Mesothelial cell of epicardium (in vitro differentiated cells): ENCODE measurements at regions not wholly inside any gene's neighbourhood (a gene's known extent, or its start where the extent isn't known, plus 50 kb on each side); places are given as distances from the start of the nearest gene placed in this dataset.

Source experiments
- DNase-seq, 2 experiments: peaks; one replicate each; pipeline ENCODE4 v3.0.0; 2021; ENCODE audit warnings: low spot score in 2 of 2; ENCODE audit not compliant: unreplicated experiment in 2 of 2
- H3K27ac Mint-ChIP-seq: 2 replicates; pipeline ENCODE4 v1.8.0; 2021; ENCODE audit warnings: mixed read lengths
- H3K27me3 Mint-ChIP-seq: 2 replicates; pipeline ENCODE4 v1.8.0; 2021; ENCODE audit warnings: low read depth, mixed read lengths
- H3K36me3 Mint-ChIP-seq: 2 replicates; pipeline ENCODE4 v1.8.0; 2021; ENCODE audit warnings: mixed read lengths
- H3K4me1 Mint-ChIP-seq: 2 replicates; pipeline ENCODE4 v1.8.0; 2021; ENCODE audit warnings: mixed read lengths
- H3K4me3 Mint-ChIP-seq: 2 replicates; pipeline ENCODE4 v1.8.0; 2021; ENCODE audit warnings: mild to moderate bottlenecking, moderate library complexity, mixed read lengths
- H3K9me3 Mint-ChIP-seq: 2 replicates; pipeline ENCODE4 v1.8.0; 2021; ENCODE audit warnings: mixed read lengths
- TF ChIP-seq, protein P1 (sequence below): fragments of 200-600 bp; sonication (generic); IDR thresholded peaks from one replicate; pipeline ENCODE4 v1.5.0; 2021; ENCODE audit warnings: antibody characterized with exemption; ENCODE audit not compliant: unreplicated experiment

DNA sequence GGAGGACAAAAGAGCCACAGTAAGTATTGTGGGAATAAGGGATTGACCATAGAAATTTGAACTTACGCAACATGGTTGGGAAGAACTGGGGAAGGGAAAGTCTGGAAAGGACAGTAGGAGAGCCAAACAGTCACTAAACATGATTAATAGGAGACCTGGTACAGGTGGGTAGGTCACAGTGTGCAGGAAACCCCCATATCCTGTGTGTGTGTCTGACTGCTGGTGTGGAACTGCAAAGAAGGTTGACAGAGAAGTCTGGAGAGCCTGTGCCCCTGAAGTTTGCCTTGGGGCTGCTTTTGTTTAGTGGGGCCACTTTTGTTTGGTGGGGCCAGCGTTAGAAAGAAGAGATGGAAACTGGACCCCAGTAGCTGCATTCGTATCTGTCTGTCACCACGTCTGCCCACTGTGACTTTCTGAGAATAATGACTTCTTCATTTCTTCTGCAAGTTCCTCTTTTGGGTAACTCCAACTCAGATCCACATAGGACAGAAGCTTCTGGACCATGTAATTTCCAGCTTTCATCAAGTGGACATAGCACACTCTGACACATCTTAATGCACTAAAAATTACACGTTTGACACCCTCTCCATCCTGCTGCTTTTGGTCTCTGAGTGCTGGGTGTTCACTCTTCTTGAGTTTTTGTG, 126.8 kb upstream of the RAG2 start:
- Mint-ChIP-seq H3K4me1 (no peaks in the 10 kb centered on the region), H3K4me3 (no peak overlapping the region), H3K9me3 (peaks cover 3% of the 10 kb centered on the region), H3K36me3 (no peaks in the 10 kb centered on the region), H3K27ac (no peak overlapping the region), H3K27me3 (peaks cover 48% of the 10 kb centered on the region)
- DNase-seq: no peak
- TF ChIP-seq, protein P1, sequence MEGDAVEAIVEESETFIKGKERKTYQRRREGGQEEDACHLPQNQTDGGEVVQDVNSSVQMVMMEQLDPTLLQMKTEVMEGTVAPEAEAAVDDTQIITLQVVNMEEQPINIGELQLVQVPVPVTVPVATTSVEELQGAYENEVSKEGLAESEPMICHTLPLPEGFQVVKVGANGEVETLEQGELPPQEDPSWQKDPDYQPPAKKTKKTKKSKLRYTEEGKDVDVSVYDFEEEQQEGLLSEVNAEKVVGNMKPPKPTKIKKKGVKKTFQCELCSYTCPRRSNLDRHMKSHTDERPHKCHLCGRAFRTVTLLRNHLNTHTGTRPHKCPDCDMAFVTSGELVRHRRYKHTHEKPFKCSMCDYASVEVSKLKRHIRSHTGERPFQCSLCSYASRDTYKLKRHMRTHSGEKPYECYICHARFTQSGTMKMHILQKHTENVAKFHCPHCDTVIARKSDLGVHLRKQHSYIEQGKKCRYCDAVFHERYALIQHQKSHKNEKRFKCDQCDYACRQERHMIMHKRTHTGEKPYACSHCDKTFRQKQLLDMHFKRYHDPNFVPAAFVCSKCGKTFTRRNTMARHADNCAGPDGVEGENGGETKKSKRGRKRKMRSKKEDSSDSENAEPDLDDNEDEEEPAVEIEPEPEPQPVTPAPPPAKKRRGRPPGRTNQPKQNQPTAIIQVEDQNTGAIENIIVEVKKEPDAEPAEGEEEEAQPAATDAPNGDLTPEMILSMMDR: no peak

DNA sequence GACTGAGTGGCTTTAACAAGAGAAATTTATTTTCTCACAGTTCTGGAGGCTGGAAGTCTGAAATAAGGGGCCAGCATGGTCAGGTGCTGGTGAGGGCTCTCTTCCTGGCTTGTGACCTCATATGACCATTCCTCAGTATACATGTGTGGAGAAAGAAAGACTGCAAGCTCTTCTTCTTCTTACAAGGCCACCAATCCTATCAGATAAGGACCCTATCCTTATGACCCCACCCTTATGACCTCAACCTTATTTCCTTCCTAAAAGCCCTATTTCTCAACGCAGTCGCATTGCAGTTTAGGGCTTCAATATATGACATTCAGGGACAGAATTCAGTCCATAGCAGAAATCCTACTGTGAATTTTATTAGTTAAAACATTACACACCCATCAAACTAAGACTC, 124.4 kb upstream of the RAG2 start:
- H3K9me3 Mint-ChIP-seq: peaks cover 3% of the 10 kb centered on the region
- DNase-seq: no peak
- TF ChIP-seq, protein P1: no peak
- peaks cover 56% of the 10 kb centered on the region for H3K27me3 Mint-ChIP-seq
- H3K27ac Mint-ChIP-seq: no peak overlapping the region
- no peak overlapping the region for H3K4me3 Mint-ChIP-seq
- peaks cover 11% of the 10 kb centered on the region for H3K4me1 Mint-ChIP-seq
- no peaks in the 10 kb centered on the region for H3K36me3 Mint-ChIP-seq

DNA sequence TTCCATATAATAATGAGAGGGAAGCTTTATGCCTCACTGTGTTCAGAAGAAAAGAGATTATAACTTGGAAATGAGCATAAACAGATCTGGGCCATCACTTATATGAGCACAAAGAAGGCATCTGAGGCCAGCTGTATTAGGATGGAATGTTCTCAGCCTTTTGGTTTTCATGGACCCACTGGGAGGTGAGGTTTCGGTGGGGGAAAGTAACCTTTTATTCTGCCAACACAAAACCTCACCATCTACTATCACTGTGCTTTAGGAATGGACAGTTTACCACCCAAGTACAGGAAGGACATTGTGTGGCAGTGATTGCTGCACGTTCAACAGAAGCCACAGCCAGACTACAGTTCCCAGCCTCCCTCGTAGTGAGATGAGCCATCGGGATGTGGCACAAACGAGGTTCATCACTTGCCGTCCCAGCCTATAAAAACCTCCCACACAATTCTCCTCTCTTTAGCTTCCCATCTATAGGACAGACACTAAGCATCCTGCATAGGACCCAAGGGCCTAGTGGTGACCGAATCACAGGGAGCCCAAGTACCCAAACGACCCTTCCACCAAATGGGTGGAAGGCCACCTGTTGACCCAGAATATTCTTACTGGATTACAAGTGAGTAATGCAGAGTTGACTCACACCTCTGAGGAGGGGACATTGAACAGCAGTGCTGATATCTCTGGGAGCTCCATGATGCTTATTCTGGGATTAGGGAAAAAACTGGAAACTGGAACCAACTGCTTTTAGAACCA, 121.5 kb upstream of the RAG2 start:
- Mint-ChIP-seq H3K4me3 (no peak overlapping the region), H3K27me3 (peaks cover 42% of the 10 kb centered on the region), H3K9me3 (peaks cover 3% of the 10 kb centered on the region), H3K27ac (no peak overlapping the region), H3K36me3 (no peaks in the 10 kb centered on the region), H3K4me1 (peaks cover 13% of the 10 kb centered on the region)
- no peak for DNase-seq
- TF ChIP-seq, protein P1: no peak

DNA sequence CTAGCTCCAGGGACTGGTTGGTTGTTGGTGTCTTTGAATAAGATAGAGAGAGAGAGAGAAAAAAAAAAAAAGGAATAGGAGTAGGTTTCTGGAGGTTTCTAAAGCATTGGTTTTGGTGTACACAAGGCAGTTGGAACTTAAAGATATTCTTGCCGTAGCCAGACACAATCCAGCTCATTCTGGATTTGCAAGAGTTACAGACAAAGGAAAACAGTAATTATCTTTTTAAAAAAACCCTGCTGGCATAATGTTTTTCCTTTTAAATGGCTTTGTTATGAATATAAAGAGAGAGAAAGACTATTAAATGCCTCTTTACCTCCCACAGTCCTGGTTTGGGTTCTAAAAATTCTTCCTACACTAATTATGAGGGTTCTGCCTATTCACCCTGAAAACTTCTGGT, 120.4 kb upstream of the RAG2 start:
- Mint-ChIP-seq H3K4me3 (no peak overlapping the region), H3K36me3 (no peaks in the 10 kb centered on the region), H3K27me3 (peaks cover 42% of the 10 kb centered on the region), H3K4me1 (peaks cover 13% of the 10 kb centered on the region), H3K9me3 (peaks cover 3% of the 10 kb centered on the region), H3K27ac (no peak overlapping the region)
- DNase-seq: no peak
- TF ChIP-seq, protein P1: no peak

DNA sequence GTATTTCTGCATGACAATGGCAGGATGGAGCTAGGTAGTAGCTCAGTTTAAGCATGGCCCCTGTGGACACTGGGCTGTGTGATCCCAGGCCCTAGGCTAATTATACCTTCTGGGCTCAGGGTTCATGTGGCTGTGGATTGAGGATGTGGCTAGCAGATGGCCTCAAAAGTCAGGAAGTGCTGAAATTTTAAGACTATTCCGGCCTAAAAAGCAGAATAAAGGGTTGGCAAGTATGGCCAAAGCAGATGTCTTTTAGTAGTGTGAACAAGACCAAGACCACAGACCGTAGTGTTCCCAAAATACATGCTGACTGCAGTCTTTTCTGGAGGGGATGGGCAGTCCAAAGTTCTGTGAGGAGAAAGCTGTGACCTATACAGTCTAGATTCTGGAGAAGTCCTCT, 115.7 kb upstream of the RAG2 start:
- Mint-ChIP-seq H3K27me3 (peaks cover 36% of the 10 kb centered on the region), H3K27ac (no peak overlapping the region), H3K4me3 (no peak overlapping the region), H3K9me3 (no peaks in the 10 kb centered on the region), H3K4me1 (peaks cover 13% of the 10 kb centered on the region), H3K36me3 (no peaks in the 10 kb centered on the region)
- TF ChIP-seq, protein P1: no peak
- DNase-seq: no peak
